ENCODE measurements at regions not wholly inside any gene's neighbourhood (a gene's known extent, or its start where the extent isn't known, plus 50 kb on each side); places are given as distances from the start of the nearest gene placed in this dataset.
A peak's percentile ranks its signal among the peaks of the same experiment; 100 is the strongest.

- DNase-seq (ENCODE audit: low spot score) (no peak), ATAC-seq (peak; percentile 65; the same call in 2 of the 3 replicates)
- Mint-ChIP-seq H3K4me1 (peaks cover 13% of the 10 kb centered on the region), H3K4me3 (no peak overlapping the region), H3K9me3 (no peaks in the 10 kb centered on the region; the same call in 2 of the 3 replicates), H3K27me3 (ENCODE audit: insufficient read depth, low read depth, poor library complexity) (peaks cover 2% of the 10 kb centered on the region), H3K27ac (peak overlapping the region; percentile 71), H3K36me3 (ENCODE audit: low read depth) (no peaks in the 10 kb centered on the region)
- TF ChIP-seq CREB1 (CRISPR knock-in tag; IDR thresholded peaks at IDR 0.05; ENCODE audit: low read depth) (no peak), ETS1 (IDR thresholded peaks at IDR 0.05) (no peak), EZH2 (IDR thresholded peaks at IDR 0.05; ENCODE audit: low read depth, unreplicated experiment) (no peak)
- no peaks in the 10 kb centered on the region for H3K27me3 ChIP-seq (ENCODE audit: insufficient read depth)
- no peaks in the 10 kb centered on the region for H3K79me2 ChIP-seq (replicated peaks; ENCODE audit: insufficient read depth)
- no peaks in the 10 kb centered on the region for H3F3A ChIP-seq (replicated peaks; ENCODE audit: low read depth)
- no peaks in the 10 kb centered on the region for H3K9me2 ChIP-seq (ENCODE audit: insufficient read depth)
- no peaks in the 10 kb centered on the region for H3K36me3 ChIP-seq (ENCODE audit: insufficient read depth)
- no peaks in the 10 kb centered on the region for H4K20me1 ChIP-seq (replicated peaks; ENCODE audit: insufficient read depth)
- no peak overlapping the region for H3K27ac ChIP-seq (ENCODE audit: low read depth)
- H3K4me3 ChIP-seq = no peak overlapping the region
- peaks cover 43% of the 10 kb centered on the region for H3K4me1 ChIP-seq (ENCODE audit: insufficient read depth)
- H2AFZ ChIP-seq = peak overlapping the region; percentile 40; the same call in 1 of the 2 replicates
- H3K4me2 ChIP-seq = peak overlapping the region; percentile 15; the same call in 1 of the 2 replicates
Measured at GRCh38 chr5:18686253-18686652, 1052.0 kb downstream of the TAF11L14 start.

- no peak overlapping the region for H3K4me3 Mint-ChIP-seq
- peaks cover 13% of the 10 kb centered on the region for H3K4me1 Mint-ChIP-seq
- Histone ChIP-seq H3K27me3 (ENCODE audit: insufficient read depth) (no peaks in the 10 kb centered on the region), H3K4me1 (ENCODE audit: insufficient read depth) (peaks cover 40% of the 10 kb centered on the region), H3K27ac (ENCODE audit: low read depth) (peak overlapping the region; percentile 43; the same call in 1 of the 2 replicates), H3K4me3 (no peak overlapping the region), H3K36me3 (ENCODE audit: insufficient read depth) (no peaks in the 10 kb centered on the region), H3K4me2 (0 out of 2 replicates have a peak overlapping the region, but pooled peaks have one; percentile 16), H2AFZ (no peak overlapping the region), H4K20me1 (replicated peaks; ENCODE audit: insufficient read depth) (no peaks in the 10 kb centered on the region), H3K79me2 (replicated peaks; ENCODE audit: insufficient read depth) (no peaks in the 10 kb centered on the region), H3K9me2 (ENCODE audit: insufficient read depth) (no peaks in the 10 kb centered on the region), H3F3A (replicated peaks; ENCODE audit: low read depth) (no peaks in the 10 kb centered on the region)
- H3K27me3 Mint-ChIP-seq (ENCODE audit: insufficient read depth, low read depth, poor library complexity) = peaks cover 2% of the 10 kb centered on the region
- TF ChIP-seq POLR2AphosphoS5 (IDR thresholded peaks at IDR 0.05; ENCODE audit: low read depth) = no peak
- no peak for TF ChIP-seq ZNF114 (CRISPR knock-in tag; IDR thresholded peaks at IDR 0.05)
- no peak for TF ChIP-seq REST (IDR thresholded peaks at IDR 0.05; ENCODE audit: unreplicated experiment)
- no peak for TF ChIP-seq EZH2phosphoT487 (IDR thresholded peaks at IDR 0.05; ENCODE audit: unreplicated experiment)
- H3K27ac Mint-ChIP-seq = no peak overlapping the region
- DNase-seq (ENCODE audit: low spot score) (no peak), ATAC-seq (no peak)
- H3K9me3 Mint-ChIP-seq = no peaks in the 10 kb centered on the region; the same call in 2 of the 3 replicates
- H3K36me3 Mint-ChIP-seq (ENCODE audit: low read depth) = no peaks in the 10 kb centered on the region
Measured at GRCh38 chr5:18687429-18687828, 1053.2 kb downstream of the TAF11L14 start.
